HG02973 (cell line): ENCODE measurements at regions not wholly inside any gene's neighbourhood (a gene's known extent, or its start where the extent isn't known, plus 50 kb on each side); places are given as distances from the start of the nearest gene placed in this dataset.

Experiments
- ATAC-seq: cut with Tn5 transposase; IDR thresholded peaks from one replicate; pipeline ENCODE4 v1.9.1; 2021; ENCODE audit warnings: moderate library complexity; ENCODE audit not compliant: unreplicated experiment

DNA sequence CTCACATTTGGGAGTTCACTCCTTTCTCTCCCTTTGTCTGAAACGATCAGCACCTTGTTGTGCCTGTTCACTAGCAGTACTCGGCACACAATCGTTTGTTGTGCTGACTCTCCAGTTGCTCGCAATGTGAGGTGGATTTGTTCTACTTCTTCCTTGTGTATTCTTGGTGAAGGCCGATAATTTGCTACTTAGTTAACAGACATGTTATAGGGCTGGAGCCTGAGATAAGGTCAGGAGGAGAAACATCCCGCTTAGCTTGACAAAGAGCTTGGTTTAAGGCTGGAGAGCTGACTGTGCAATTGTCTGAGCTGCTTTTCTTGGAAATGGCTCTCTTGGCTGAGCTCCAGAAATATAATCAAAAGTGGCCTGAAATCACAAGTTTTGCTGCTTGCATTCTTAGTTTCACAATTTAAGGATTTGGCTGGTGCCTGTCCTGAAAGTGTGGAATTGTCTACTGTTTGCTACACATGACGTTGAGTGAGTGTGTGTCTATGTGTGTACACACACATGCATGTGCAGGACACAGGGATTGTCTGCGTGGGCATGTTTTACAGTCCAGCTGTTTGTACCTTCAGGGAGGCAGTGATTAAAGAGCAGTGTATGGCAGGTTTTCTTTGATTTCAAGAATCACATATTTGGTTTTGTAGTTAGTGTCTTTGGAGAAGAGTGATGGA is 77.7 kb downstream of the ARF6 start:
- peak; percentile 9 for ATAC-seq

DNA sequence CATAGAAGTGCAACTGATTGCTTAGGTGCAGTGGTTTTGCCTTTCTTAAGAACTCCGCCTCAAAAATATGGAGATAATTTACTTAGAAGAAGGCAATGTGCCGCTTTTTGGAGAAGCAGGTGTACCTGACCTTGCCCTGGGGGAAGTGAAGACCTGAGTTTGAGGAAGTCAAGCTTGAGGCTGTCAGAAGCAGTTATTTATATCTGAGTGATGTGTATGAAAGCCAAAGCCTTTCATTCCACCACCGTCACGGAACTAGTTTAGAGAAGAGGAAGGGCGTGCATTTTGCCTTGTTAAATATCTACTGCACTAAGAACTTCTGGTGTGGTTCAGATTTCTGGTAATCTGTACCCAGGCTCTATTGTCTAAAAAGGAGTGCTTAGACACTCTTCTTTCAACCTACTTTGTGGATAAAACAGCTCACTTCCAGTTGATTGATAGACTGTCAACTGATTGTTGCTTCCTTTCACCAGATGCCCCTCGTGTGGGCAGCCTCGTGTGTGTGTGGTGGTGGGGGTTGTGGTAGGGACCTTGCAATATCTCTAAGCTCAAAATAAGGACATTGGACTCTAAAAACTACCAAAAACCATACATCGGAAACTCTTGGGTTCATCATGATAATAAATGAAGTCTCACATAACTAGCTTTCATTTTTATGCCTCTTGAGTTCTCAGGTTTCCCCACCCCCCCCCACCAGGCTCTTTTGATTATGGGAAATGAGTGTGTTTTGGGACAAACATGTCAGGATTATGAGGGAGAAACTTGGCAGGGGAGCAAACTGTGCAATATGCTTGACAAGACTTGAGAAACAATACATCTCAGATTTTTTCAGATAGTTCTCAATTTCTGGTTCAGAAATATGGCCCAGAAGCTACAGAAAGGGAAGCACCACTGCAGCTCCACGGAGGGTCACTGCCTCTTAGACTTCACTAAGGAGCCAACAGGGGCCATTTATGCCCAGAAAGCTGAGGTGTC is 78.6 kb downstream of the ARF6 start:
- ATAC-seq = peak; percentile 88

DNA sequence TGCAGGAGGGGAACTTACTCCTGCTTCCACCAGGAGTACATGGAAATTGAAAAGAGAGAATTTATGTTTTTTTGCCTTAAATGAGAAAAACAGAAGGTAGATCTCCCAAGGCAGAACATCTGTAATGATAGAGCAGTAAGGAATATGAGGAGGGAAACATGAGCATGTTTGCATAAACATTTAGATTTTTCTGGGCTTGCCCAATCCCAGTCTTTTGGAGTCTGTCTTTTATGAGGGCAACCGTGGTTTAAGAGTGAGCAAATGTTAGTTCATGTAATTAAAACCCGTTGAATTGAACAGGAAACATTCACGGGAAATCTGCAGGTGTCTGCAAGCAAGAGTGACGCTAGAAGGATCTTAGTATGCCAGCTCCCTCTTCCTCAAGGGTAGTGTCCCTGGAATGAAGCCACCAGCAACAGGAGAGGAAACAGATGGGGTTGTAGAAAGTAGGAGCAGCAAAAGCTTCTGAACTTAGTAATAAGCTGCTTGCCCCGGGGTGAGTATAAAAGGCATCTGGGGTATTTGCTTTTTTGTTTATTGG is 79.3 kb downstream of the ARF6 start:
- ATAC-seq = no peak

DNA sequence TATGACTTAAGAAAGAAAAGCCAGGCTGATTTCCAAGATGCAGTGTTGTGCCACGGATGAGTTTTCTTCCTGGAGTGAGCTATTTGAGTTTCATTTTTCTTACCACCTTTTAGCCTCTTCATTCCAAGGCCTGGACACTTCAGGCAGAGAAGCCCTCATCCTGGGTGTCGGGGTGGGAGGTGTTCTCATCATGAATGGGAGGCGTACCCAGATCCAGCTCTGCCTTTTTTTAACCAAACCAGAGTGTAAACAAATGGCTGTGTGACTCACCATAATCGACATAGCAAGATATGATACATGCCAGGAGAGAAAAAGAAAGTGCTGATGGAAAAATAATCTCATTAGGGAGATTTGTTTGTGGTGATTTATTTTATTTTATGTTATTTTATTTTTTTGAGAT is 79.9 kb downstream of the ARF6 start:
- no peak for ATAC-seq

DNA sequence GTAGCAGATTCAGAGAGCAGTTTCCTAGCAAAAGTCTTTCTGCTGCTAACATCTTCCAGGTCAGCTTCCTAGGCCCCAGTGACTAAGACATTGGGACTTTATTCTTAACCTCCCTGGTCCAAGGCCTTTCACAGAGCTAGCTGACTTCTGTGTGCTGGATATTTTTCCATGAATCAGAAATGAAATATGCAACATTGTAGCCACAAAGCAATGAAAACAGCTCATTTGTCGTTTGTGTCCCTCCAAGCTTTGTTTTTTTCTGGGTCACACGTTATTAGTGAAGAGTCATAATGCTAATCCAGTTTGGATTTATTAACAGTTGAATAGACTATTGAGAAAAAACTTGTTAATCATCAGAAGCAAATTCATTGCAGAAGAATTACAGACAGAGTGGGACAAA is 82.4 kb downstream of the ARF6 start:
- ATAC-seq = no peak

DNA sequence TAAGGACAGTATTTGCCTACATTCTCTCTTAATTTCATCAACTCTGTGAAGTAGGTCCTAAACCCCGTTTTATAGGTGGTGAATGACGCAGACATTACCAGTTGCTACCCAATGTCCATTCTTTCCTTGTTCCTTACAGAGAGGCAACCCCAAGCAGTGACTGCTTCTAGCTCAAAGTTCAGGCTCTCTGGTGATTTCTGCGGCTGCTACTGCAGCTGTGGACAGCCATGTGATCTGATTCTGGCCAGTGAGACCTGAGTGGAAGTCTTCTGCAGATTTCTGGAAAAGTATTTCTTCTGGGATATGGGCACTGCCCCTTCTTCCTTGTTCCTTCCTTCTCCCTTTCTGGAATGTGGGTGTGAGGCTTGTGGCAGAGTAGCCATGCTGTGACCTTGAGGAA is 82.9 kb downstream of the ARF6 start:
- ATAC-seq = no peak

DNA sequence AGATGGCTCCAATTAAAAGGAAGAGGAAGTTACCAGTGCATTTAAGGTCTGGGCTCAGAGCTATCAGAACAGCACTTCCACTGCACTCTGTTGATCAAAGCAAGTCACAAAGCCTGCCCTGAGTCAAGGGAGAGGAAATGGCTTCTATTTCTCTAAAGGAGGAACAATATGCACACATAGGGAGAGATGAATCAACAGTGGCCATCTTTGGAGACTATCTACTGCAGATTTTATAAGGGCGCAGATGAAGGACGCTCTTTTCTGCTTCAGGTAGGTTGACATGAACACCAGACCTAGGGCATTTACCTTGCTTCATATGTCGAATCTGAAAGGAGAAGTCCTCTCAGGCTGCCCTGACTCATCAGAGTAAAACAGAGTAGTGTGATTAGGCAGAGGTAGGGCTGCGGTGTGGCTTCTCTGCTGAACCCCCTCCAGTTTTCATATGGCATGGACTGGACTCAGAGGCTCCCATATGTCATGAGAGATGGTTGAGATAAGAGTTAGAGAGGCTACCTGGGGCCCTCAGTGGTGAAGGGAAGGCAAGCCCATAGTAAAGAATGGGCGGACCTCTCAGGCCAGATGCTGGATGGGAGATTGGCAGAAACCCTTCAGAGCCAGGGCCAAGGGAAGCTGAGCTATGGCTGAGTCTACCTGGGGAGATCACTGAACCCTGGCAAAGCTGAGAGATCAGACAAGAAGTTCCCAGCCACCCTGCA is 84.4 kb downstream of the ARF6 start:
- peak; percentile 72 for ATAC-seq

DNA sequence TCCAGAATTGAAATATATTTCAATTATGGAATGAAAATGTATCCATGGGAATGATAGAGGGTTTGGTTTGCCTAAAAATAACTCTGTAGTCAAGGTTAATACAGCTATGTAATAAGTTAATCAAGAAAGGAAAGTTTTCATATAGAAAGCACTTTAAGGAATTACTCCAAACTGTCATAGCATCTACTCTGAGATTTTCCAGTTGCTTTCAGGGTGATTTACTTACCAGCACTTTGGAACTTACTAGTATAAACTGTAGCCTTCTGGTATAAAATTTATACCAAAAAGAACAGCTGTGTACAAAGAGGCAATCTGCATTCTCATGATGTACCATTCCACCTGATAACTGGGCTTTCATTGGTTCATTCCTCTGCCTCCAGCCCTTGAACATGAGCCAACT is 87.1 kb downstream of the ARF6 start:
- ATAC-seq = no peak

DNA sequence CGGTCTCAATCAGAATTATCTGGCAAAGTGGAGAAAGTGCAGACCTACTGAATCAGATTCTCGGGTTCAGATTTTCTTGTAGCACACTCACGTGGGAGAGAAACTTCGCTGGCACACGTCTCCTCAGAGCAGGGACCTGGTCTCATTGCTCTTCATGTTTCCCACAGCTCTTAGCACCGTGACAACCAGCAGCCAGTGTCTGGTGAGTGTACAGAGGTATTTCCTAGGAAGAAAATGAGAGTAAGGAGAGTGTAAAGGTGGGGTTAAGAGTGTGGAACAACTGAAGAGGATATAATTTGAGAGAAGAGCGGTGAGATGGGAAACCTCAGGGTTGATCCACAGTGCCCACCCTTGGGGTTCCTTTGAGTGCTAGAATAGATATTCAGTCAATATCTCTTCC is 89.2 kb downstream of the ARF6 start:
- ATAC-seq = no peak

DNA sequence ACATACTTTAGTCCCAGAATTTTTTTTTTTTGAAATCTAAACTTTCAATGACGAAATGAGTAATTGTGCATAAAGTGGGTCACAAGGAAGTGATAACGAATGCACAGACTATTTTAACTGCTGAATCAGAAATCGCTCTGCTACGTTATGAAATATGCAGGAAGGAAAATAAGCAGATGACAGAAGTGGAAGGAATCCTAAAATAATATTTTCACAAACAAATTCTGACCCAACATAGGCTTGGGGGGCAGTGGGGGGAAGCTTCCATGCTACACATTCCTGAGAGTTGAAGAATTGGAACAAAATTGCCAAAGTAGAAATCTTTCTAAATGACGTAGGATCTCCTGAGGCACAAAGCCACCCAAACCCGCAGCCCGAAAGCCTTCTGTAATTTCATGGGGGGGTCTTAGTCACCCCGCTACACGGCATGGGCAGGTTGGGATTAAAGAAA is 89.6 kb downstream of the ARF6 start:
- ATAC-seq = no peak

DNA sequence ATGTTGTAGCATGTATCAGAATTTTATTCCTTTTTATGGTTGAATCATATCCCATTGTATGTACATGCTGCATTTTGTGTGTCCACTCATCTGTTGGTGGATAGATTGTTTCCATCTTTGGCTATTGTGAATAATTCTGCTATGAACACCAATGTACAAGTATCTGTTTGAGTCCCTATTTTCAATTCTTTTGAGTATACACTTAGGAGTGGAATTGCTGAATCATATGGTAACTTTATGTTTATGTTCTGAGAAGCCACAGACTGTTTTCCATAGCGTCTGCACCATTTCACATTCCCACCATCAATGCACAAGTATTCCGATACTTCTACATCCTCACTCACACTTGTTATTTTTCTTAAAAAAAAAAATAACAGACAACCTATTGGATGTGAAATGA is 91.5 kb downstream of the ARF6 start:
- no peak for ATAC-seq

DNA sequence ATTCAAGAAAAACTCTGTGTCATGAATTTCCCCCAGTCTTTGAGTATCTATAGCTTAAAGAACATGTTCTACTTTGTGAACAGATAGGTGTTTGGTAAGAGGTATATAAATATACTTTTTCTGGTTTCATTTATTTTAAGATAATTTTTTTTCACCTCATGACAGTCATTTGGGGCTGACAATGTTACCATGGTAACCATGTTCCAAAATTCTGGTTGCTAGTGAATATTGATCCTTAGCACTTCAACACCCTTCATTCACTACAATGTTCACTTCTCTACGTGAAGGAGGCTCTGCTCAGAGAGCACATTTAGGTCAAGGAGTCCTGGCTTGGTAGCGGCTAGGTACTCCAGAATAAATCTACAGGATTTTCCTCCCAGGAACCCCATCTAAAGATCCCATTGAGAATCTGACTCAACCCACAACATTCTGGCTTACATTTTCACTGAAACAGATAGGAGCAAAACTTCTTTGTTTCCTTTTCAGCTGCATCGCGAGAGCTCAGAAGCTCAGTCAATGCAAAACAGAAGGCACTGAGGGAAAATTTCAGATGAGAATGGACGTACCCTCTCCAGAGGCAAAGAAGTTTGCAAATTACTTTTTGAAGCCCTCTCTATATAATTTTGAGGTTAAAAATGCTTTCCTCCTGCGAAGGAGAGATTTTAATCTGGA is 93.6 kb downstream of the ARF6 start:
- ATAC-seq = no peak

DNA sequence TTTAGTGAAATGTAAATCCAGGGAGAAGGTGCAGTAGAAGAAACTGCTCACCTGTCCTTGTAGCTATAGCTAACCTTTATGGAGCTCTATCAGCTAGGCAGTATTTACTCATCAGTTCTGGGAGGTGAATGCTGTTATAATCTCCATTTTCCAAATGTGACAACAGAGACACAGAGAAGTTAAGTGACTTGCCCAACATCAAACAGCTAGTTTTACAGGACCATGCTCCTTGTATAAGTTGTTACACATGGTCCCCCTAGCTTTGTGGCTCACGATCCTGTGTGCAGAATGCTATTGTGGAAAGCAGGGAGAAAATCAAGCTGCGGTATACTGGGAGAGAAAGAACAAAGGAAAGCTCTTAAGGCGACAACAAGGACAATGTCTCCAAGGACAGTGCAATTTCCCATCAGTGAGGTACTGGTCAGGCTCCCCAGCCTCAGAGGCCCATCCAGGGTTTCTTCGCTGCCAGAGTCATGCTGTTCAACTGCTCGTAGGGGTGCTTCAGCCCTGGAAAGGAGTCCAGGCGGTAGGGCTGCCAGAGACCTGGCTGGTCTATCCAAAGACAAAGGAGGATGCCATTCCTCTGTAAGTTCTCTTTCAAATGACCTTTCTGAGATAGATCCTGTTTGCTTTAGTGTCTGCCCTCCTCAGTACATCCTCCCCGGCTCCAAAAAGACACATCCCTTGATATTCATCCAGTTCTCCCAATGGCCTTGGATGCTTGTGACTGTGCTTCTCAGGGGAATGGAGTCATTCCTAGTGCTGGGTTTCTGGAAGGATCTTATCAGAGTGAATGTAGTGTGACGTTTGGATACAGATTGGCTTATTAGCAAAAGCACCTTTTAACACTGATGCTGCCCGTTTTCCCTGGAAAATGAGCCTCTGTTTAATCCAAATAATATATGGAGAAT is 95.5 kb downstream of the ARF6 start:
- ATAC-seq = no peak

DNA sequence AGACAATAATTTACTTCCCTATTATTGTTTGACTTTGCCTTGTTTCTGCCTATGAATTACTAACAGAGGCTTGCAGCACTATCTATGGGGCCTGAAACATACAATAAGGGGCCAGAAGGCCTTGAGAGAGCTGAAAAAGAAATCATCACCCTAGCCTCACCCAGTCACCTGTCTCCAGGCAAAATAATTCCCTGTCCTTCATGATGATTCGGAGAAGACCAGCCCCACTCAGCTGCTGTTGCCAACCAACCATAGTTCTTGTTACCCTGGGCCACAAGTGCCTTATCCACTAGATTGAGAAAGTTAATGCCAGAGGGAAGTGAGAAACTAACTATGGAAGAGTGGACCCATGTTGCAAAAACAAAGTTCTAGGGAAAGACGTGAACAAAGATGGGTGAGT is 97.1 kb downstream of the ARF6 start:
- ATAC-seq = no peak

DNA sequence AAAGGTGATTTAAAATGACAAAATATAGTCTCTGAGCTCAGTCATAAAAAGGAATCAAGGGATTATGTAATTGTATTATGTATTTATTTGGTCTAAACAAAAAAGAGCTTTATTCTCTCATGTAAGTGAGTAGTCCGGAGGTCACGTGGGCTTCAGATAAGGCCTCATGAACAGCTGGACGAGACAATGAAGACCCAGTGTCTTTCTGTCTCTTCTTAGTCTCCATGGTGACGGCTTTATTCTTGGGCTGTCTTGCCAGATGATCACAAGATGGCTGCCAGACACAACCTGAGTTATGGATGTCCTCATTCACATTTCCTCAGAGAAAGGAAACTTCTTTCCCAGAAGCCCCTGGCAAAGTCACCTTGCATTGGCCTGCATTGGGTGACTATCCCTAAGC is 98.6 kb downstream of the ARF6 start:
- no peak for ATAC-seq

DNA sequence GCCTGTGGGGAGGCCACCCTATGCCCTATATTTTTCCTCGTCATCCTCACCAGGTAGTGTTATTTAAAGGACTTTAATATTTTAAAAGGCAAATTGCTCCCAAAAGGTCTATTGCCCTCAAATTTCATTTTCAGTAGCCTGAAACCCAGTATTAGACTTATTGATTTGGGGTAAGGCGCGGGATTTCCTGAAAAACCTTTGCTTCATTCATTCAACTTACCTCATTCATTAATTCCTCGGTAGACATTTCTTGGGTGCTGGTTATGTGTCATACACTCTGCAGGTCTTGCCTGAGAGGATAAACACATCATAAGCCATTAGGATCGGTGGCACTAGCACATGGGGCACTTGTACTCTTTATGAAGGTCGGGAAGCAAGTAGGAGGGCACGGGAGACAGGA is 99.2 kb downstream of the ARF6 start:
- ATAC-seq = no peak

DNA sequence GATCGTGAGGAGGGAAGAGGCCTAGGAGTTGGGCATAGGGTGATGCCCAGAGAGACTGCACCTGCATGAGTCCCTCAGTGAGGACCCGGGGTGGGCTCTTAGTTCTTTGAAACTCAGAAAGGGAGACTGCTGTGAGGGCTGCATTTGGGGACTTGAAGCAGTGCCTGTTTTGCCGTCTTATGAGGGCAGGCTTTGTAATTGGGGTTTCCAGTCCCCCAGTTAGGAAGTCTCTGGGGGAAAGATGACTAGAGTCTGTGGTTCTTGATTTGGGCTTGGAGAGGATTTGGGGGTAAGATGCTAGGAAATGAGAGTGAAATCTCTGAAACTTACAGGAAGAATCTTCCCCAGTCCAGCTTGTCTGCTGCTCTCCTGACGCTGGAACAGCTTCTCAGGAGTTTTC is 99.6 kb downstream of the ARF6 start:
- ATAC-seq = no peak

DNA sequence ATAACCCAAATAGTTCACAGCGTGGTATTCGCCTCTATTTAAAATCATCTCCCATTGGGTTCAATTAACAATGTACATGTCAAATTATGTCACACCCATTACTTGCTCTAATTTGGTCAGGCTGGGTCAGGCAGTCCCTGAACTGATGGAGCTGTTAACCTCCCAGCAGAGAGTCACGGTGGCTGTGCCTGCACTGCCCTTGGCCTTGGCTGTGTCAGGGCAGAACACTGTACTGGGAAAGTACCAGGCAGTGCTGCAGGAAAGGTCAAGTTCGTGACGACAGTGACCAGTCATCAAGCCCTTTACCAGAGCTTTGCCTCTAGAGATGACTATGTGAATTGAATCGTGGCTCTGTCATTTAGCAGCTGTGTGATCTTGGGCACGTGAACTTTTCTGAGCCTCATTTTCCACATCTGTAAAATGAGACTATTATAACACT is 100.0 kb downstream of the ARF6 start:
- peak; percentile 92 for ATAC-seq

DNA sequence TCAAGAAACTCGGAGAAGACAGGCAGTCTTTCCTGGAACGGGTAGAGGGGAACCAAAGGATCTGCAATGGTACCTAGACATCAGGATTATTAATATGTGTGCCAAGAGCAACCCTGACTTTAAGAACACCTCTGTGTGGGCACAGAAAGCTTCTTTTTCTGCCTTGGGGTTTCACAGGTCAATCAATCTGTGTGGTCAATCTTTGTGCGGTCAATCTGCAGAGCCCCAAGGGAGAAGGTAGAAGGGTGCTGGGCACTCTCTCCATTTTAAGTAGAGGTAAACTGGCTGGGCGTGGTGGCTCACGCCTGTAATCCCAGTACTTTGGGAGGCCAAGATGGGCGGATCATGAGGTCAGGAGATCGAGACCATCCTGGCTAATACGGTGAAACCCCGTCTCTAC is 100.7 kb downstream of the ARF6 start:
- ATAC-seq = no peak
